IPS-NIHi7 (cell line): ENCODE measurements at regions not wholly inside any gene's neighbourhood (a gene's known extent, or its start where the extent isn't known, plus 50 kb on each side); places are given as distances from the start of the nearest gene placed in this dataset.

Experiments
- DNase-seq: peaks from one replicate; pipeline ENCODE4 v3.0.0; 2012; ENCODE audit warnings: mixed read lengths; ENCODE audit errors: extremely low spot score

DNA sequence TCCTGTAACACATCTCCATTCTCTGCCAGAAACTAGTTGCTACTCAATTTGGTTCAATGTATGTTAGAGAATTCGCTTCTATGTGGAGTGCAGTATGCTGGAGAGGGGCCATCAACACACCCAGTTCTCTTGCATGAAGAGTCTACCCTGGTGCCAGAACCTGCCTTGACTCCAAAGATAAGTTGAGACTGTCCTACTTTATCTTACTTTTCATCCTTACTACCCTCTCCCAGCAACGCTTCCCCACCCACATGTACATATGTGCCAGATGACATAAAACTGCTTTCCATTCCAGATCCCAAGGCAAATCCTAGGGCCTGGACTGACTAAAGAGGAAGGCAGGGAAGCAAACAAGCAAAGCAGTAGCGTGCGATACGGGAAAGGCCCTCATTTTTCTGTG, 442.6 kb upstream of the THRB start:
- DNase-seq: no peak

DNA sequence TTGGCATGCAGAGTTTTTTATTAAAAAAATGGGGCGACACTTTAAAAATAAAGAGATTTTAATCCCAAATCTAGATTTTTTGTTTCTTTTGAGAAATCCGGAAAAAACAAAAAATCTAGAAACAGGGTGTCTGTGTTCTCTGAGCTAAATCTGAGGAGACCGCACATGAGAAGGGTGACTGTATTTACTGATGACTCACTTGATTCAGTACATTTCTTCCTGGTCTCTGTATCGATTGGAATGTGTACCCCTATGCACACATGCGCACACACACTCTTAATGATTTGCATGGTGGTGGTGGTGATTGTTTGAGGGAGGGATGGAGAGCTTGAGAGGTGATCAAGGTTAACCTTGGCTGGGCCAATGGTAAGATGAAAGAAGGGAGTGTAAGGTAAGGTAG, 443.1 kb upstream of the THRB start:
- DNase-seq: no peak

DNA sequence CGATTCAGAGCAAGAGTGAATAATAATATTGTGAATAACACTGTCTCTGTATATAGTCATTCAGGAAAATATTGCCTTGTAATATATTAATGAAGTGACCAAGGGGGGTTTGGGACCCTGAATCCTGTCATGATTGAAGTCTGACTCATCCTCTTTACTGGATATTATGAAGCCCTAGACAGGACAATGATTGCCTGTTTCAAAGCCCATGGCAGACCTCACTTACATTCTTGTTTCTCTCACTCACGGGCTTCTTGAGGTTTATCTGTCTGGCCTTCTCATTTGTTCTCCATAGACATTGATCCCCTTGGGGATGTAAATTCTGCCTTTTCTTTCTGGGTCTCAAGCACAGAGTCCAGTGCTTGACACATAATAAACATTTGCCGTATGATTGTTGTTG, 449.3 kb upstream of the THRB start:
- no peak for DNase-seq

DNA sequence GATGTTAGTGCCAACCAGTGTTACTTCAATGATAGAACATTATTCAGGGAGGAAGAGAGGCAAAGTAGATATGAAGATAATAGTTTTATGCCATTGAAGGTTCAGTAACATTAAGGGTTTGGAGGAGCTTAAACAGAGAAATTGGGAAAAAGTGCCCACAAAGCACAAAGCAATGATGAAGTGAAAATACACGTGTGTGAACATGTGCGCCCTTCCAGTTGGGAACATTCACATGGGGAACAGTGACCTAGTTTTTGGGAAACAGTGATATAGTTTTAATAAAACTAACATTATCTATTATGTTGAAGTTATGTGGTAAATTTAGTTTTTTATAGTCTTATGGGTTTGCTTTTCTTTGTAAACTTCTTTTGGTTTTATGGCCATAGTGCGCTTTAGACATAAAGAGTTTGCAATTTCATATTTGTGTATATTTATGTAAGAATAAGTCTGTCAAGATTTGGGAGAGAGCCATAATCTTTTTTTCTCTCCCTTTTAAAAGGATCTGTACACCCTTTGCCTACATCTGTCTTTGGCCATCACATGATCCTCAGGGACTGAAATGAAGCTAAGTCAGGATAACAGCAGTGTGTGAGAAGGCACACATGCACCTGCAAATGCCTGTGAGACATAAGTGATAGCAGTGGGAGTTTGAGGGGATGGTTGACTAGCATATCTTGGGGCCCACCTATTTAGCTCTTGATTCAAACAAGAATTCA, 450.3 kb upstream of the THRB start:
- DNase-seq: no peak

DNA sequence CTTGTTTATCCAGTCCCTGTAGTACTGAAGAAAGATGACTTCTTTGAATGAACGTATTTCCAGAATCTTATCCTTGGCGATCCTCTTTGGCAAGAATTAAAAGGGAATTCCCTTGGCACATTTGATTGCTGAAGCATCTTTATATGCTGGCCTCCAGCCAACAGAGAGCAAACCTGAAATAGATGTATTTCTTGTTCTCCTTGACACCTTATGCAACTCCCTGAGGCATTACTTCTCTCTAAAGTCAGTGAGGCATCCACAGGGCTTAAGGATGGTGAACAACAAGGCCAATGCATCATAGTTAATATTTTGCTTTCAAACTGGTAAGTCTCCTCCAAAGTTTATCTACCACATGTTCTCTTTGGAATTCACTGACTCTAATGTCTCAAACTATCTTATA, 450.9 kb upstream of the THRB start:
- DNase-seq: no peak

DNA sequence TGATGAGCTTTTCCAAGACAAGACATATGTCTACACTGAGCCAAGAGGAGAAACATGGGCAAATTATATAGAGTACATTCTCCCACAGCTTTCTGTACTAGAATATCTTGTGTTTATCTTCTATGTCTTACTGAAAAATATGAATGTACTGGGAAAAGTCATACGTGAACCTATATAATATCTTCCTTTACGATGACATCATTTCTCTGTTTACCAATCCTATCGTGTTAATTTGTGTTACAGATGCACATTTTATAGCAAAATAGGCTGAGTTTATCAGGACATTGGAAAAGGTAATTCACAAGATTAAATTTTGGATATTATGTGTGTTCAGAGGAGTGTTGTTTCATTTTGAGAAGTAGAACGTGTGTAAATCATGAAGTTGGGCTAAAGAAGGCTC, 452.5 kb upstream of the THRB start:
- no peak for DNase-seq

DNA sequence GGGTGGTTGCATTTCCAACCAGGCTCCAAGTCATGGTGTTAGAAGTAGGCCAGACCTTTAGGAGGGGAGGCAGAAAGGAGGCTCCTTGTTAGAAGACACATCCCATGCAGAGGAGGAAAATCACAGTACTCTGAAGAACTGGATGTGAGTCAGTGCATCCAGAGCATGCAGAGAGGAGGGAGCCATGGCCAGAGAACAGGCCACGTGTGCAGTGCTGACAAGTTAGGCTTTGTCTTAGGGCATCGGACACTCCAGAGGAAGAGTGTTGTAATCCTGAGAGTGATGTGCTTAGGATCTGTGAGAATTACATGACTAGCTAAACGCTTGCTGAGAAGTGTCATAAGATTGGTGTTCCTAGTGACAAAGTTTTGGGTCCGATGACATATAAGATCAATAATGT, 456.5 kb upstream of the THRB start:
- DNase-seq: no peak

DNA sequence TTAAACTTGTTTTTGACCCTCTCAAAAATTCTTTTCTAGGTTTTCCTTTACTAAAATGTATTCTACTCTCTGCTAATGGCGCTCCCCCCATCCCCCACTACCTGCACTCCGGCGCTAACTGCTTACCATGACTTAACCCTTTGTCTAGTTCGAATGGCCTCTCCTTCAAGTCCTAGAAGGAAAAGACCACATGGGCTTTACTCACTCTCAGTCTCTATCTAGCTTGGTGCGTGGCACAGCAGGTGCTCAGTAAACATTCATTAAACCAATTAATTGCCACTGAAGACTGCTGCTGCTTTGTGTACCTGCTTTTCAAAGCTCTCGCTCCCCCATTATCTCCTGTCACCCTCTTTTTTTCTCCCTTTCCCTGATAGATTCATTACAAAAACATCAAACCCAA, 457.7 kb upstream of the THRB start:
- DNase-seq: peak; percentile 66

DNA sequence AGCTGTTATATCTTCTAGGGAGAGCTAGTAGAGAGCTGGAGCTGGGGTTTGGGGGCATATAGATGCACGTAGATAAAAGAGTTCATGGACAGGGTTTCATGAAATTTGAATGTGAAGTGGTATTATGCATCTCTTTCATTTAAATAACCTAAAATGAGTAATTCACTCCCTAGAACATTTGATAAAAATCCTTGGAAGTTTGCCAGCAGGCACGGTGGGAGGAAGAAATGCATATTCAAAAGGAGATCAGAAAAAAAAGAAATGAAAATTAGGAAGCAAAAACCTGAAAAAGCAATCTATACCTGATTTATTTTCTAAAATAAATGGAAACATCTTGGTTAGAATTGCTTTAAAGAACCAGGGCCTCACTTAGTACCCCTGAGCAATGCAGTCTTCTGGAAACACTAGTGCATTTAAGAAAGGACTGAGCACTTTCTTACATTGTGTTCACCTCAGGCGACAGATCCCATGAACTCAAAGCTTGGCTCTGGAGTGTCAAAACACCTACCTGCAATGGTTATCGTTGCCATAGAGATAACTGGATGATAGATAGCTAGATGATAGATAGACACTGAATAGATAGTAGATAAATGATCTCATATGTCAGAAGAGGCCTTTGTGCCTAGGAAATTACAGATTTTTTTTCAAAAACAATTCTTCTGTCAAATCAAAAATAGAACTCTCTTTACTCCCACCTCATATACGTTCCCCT, 458.6 kb upstream of the THRB start:
- DNase-seq: no peak

DNA sequence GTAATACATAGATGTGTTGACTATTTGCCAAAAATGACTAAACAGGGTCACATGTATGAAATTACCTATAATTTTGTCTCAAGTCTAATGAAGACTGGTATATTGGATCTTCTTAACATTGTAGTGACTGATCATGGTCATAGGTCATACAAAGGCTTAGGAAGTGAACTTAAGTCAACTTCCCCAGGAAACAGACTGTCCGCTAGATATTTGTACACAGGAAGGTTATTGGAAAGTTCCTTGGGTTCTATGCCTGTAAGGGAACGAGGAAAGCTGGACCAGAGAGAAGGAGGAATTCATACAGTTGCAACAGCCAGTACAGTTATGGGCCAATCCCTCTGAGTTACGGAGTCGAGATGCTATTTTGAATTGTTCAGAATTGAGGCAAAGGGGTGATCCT, 462.0 kb upstream of the THRB start:
- no peak for DNase-seq

DNA sequence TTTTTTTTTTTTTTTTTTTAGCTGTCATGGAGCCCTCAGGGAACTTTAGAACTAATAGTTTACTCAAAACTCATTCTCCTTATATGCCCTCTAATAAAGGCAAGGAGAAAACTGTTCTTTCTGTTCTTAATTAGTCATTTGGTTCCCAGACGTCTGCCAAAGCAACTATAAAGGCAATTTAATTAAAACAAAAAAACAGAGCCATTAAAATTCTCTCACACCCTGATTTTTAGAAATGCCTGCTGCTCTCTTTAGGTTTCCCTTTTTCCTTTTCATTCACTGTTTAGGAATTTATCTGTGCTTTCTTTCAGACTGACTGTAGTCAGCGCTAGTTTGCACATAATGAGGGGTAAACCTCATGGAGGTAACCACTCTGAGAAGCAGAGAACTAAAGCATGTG, 463.6 kb upstream of the THRB start:
- no peak for DNase-seq

DNA sequence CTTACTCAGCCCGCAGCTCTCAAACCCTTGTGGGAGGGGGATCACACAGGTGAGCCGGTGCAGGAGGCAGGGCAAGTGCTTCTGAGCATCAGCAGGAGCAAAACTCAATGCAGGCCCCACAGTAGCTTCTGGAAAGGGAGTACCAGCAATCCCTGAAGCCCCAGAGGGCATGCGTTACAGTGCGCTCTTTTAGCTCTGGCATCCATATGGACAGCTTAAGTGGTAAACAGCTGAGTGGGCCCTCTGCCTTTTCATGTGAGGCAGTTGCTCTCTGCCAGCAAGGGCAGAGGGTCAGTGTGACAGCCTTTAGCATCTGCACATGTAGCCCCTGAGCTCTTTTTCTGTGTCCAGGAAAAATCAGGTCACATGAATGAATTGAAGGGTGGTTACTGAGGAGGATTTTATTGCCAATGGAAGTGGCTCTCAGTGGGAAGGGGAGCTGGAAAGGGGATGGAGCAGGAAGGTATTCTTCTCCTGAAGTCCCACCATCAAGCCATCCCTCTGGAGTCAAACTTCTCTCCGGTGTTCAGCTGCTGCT, 464.3 kb upstream of the THRB start:
- DNase-seq: no peak

DNA sequence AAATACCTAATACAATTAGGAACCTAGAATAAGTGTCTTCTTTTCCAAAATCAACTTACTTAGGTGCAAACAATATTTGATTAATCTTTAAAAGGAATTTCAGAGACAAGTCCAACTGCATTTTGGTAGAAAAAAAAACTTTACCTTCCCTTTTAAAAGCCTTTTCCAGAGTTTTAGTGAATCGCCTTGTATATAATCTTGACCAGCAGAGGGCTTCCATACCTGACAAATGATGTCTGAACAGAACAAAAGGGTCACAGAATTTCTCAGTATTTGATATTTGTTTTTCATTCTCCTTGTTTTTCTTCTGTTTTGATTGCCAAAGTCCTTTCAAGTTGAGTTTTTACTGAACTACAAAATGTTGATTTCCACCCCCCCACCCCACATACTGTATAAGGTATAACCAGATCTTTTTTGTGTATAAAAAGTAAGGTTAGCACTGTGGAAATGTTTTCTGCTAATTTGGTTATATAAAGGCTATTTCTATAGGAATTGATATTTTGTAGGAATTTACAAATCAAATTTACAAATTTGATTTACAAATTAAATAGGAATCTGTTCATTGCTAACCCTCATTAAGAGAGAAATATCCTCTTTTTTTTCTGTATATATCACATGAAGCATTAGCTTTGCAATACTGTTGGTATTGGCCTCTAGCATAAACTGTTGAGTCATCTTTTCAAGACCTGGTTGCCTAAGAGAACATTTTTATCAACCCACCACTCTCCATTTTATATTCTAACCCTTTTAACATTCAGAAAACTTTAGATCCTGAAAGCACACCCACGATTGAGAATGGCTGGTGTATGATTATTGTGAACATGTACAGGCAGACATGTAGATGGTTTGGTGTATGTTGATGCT, 464.1 kb upstream of the RARB start:
- DNase-seq: peak; percentile 17

DNA sequence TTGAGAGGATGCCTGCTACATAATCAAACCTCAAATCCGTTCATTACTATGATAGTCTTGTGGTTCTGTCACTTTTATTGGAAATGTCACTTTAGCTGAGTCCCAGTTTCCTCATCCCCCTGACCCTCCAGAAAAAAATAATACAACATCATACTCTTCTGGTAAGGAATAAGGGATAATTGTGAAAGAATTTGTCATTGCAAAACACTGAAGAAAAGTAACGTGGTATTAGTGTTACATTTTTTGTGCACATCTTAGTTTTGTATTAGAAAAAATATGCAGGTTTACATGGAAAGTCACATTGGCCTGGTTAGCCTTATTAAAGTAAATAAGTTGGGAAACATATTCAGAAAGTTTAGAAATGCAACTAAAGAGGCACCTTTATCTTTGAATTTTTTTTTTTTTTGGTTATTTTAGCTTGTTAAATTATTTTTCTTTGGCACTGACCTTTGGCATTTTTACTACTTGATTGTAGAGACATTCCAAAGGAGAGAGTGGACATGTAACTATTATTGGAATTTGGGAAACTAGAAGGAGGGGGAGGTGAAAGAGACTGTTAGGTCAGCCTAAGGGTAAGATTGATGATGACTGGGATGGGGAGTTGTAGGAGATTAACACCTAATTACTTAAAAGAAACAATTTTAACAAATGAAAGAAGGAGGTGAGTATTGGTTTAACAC, 462.2 kb upstream of the RARB start:
- DNase-seq: no peak

DNA sequence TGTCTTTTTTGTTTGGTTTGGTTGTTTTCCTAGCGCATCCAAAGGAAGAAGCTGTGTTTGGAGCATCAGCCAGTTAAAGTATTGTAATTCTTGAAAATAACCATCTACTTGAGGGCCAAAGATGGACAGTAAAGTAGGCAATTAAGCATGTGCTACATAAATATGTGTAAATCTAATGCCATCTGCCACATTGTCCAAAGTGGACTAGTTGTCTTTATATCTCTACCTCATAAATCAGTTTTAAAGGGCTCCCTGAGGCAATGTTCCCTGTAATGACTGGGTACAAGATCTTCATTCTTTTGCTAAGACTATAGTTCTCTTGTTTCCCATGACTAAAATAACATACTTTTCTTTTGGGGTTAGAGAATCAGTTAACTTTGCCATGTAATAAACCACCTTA, 460.0 kb upstream of the RARB start:
- DNase-seq: no peak

DNA sequence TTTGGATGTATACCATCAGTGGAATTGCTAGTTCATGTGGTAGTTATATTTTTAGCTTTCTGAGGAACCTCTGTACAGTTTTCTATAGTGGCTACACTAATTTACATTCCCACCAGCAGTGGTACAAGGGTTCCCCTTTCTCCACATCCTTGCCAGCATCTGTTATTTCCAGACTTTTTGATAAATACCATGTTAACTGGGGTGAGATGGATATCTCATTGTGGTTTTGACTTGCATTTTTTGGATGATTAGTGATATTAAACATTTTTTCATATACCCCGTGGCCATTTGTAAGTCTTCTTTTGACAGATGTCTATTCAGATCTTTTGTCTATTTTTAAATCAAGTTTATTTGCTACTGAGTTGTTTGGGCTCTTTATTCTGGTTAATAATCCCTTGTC, 455.6 kb upstream of the RARB start:
- DNase-seq: no peak

DNA sequence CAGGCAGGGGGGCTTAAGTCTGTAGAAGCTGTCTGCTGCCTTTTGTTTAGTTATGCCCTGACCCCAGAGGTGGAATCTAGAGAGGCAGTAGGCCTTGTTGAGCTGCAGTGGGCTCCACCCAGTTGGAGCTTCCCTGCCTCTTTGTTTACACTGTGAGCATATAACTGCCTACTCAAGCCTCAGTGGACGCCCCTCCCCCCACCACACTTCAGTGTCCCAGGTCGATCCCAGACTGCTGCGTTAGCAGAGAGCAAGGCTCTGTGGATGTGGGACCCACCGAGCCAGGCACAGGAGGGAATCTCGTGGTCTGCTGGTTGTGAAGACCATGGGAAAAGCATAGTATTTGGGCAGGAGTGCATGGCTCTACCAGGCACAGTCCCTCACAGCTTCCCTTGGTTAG, 446.8 kb upstream of the RARB start:
- DNase-seq: no peak

DNA sequence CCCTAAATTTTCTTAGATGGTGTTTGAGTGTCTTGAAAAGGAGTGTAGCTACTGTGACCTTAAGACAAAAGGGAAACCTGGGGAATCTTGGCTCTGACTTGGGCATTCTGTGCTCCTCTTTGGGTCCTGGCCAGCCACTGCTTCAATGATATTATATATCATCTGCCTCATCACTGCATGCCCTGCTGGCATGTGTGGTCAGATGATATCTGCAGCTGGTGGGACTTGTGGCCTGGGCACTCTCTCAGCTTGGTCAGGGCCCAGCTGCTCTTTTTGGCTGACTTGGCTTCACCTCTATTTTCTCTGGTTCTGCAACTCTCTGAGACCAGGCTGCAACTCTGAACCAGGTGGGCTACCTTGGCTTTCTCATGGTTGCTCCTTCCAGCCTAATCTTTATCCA, 446.1 kb upstream of the RARB start:
- DNase-seq: no peak

DNA sequence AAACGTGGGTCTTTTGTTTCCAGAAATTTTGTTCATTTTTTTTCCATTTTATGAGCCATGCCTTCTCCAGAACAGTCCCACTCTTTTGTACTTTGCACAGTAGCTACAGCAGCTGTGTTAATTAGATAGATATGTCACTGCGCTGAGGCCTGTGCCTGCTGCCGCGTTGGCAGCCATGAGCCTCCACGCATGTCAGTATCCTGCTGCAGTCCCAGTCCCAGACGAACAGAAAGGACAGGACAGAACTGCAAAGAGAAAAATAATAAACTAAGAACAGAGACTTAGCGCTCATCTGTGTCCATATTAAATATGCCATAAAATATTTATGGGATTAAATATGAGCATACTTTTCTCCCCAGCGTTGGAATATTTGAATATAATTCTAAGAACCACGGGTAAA, 442.4 kb upstream of the RARB start:
- no peak for DNase-seq

DNA sequence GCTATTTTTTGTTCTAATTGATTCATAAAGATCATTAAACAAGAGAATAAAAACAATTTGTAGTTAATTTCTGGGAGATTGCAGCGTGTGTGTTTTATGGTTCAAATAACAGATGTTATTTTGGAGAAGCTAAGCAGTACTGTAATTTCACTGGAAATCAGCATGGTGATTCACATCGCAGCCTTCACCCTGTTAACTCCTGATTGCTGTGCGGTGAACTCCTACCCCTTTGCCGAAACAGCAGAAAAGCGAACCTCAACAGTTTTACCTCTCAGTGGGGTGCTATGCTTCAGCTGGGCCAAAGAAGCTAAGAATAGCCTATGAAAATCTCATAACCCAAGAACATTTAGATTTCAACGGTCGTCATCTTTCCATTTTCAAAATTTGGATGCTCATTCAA, 441.5 kb upstream of the RARB start:
- no peak for DNase-seq

DNA sequence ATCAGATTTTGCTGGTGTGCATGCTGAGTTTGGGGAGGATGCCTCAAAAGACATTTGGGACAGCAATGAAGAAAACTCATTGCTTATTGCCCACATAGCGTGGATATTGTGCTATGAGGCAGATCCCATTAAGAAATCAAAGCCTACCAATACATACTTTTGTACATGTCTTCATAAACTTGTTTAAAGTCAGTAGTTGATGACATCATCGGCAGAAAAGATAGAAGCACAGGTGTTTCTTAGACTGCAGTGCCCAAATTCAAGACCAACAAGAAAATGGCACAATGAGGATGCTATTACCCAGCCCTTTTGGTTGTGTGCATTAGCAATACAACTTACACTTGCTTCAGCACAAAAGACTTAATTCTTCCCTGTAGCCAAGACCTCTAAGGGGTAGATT, 428.7 kb upstream of the RARB start:
- no peak for DNase-seq

DNA sequence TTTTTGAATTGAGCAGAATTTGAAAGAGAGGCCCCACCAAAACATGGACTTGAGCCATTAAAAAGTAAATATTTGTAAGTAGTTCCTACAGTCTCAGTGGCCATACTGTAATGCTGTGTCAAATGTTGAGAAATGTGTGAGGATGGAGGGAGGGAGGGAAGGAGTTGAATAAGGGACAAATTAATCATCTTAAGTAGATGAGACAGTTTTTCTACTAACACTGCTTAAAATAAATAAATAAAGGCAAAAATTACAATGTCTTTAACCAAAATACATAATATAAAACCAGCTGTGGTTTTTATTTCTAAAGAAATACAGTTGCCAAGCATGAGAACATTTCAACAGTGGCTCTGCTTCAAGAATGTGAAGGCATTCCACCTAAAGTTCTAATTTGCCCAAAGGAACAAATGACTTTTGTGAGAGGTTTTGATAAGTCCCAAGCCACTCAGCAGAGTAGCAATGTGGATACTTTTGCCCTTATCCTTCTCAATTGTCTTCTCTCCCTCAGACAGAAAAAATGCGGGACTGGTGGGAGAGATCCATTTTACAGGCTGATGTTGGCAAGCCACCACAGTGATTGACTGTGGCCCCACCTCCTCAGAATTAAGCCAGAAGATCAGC, 427.0 kb upstream of the RARB start:
- no peak for DNase-seq
